GM18520 (cell line): ENCODE measurements at regions not wholly inside any gene's neighbourhood (a gene's known extent, or its start where the extent isn't known, plus 50 kb on each side); places are given as distances from the start of the nearest gene placed in this dataset.
A peak's percentile ranks its signal among the peaks of the same experiment; 100 is the strongest.
"Not testable (repeated sequence)": the region's sequence is repeated elsewhere in the genome, so short reads cannot be mapped to it uniquely, and the experiment has no call there.

ENCODE experiments used
- ATAC-seq: cut with Tn5 transposase; IDR thresholded peaks from one replicate; pipeline ENCODE4 v1.9.1; 2021; ENCODE audit not compliant: unreplicated experiment

DNA sequence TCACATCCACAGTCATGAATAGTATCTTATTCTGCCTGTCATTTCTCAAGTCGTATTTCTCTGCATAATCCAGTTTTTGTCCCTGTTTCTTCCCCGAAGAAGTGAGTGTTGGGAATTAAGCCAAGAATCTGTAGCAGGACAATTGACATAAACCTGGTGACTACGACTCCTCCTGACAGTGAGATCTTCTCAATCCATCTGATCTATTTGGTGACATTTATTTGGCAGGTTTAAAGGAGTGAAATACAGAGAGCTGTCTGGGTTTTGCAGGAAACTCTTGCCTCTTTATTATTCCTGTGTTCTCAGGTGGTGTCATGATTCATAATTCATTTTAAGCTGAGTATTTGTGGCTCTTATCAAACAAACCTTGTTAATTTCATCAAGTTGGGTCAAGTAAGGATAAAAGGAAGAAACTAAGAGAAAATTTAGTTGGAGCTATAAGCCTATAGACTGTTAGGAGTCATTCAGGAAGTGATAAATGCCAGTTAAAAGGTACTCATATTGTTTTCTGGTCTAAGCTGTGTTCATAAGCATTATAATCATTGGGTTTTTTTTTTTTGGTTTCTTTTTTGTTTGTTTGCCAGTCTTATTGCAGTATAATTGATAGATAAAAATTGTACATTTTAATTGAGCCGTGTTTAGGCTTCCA lies 95.9 kb upstream of the PCSK1 start:
- no peak for ATAC-seq

DNA sequence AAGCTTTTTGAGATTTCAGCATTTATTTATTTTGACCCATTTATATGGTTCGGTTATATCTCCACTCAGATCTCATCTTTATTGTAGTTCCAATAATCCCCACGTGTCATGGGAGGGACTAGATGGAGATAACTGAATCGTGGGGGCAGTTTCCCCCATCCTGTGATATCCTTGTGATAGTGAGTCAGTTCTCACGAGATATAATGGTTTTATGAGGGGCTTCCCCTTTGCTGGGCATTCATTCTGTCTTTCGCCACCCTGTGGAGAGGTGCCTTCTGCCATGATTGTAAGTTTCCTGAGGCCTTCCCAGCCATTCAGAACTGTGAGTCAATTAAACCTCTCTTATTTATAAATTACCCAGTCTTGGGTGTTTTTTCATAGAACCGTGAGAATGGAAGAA lies 96.5 kb upstream of the PCSK1 start:
- no peak for ATAC-seq

DNA sequence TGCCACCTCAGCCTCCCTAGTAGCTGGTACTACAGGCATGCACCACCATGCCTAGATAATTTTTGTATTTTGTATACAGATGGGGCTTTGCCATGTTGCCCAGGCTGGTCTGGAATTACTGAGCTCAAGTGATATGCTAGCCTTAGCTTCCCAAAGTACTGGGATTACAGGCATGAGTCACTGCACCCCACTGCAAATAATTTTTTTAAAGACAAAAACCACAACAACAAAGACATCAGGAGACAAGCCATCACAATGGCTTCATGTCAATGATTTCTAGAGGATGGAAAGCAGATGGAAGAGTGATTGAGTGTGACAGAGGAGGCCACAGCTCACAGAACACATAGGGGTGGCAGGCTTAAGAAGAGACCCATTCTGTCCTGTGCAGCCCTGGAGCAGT lies 97.9 kb upstream of the PCSK1 start:
- no peak for ATAC-seq

DNA sequence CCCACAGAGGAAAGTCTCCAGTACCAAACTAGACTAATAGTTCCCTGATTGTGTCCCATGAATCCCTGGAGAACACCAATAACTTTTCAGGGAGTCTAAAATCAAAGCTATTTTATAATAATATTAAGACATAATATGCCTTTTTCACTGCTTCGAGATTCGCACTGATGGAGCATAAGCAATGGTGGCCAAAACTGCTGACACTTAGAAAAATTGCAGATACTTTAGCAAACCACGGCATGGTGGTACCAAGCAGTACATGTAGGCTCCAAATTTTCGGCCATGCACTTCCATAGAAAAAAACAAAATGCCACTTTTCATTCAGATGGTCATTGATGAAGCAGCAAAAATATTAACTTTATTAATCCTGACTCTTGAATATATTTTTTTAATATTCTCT lies 100.3 kb upstream of the PCSK1 start:
- no peak for ATAC-seq

DNA sequence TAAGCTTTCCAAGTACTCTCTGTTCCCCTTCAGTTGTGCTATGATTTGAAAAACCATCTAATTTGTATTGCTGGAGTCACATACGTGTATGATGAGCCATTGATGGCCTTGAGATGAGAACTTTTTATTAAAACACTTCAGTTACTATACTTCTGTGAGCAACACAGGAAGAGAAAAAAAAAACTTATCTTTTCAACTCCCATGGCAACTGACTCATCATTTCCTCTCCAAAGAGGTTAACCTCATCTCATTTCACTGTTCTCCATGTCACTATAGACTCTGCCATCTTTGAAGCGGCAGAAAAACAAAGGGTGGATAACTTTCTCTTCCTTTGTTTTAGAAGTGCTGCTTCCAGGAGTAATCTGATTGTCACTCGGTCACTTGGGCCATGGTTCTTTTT lies 104.3 kb upstream of the PCSK1 start:
- ATAC-seq = peak; percentile 53

GRCh38 chr5:96538808-96539250 lies 105.8 kb upstream of the PCSK1 start:
- ATAC-seq = peak; percentile 47

DNA sequence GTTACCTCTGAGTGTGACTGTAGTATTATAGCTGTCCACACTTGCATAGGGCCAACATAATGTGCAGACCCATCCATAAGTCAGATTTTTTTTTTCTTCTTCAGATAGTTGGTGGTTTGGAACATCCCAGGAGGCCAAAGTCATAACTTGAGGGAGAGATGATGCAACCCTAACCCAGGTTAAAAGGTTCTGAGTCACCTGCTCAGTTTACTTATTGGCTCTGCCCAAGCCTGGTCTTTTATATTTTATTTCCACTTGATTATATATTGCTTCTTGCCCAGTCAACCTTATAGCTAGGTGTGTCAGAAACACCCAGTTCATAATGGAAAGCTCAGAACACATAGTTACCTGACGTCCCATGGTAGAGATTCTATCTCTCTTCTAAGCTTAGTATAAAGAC lies 113.1 kb upstream of the PCSK1 start:
- no peak for ATAC-seq

DNA sequence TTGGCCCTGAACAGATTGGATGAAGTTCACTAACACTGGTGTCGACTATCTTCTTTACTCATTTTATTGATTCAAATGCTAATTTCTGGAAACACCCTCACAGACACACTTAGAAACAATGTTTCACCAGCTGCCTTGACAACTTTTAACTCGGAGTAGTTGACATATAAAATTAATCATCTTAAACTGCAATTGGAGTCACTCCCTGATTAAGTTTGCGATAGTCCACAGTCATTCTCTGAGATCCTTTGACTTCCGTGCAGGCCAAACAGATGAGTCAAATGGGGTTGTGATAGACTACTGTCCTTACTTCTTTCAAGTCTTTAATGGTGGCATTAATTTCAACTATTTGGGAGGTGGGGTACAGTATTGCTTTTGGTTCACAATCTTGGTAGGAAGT lies 114.4 kb upstream of the PCSK1 start:
- no peak for ATAC-seq

- no peak for ATAC-seq
Measured at GRCh38 chr5:96548905-96549304, 113.3 kb upstream of the CAST start.

- not testable (repeated sequence) for ATAC-seq
Measured at GRCh38 chr5:96560857-96561256, 101.3 kb upstream of the CAST start.

GRCh38 chr5:96562614-96563013 lies 99.6 kb upstream of the CAST start:
- no peak for ATAC-seq

DNA sequence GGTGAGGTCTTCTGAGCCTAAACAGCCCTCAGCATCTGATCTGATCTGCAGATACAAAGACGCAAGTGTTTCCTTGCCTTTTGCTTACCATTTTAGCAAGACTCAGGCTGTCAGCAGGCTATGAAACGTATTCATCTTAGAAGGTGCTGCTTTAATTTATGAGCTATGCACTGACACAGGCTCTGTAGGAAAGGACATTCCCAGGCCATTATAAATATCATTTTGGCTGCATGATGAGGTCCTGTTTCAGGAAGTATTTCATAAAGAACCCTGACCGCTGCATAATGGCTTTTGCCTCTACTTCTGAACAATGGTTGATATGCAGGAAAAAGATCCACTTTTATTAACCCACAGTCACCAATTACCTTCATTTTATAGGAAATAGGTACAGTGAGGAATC lies 98.4 kb upstream of the CAST start:
- no peak for ATAC-seq

DNA sequence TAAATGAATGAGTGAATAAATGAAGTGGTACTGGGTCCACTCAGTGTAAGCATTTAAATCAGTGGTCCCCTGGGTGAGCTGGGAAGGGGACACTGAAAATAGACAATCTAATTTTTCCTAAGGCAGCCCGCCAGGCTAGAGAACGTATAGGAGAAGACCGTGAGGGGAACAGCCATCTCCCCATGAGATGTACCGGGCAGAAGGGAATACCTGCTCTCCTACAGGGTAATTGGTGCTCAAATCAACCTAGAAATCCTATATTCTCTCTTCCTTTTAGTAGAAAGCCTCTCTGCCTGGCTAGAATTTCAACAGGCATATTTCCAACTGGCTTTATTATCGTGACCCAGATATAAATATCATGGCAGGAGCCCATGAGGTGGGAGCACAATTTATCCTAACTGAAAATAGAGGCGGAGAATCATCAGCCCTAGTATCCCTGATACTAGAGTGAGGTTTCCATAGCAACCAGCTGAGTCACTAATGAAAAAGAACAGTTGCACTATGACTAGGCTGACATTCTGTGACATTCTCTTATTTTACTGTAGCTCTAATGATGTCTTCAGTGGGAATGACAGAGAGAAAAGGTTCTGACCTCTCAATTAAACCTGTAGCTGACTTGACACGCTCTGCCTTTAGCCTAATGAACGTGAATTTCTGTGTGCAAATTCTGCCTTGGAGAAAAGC lies 96.5 kb upstream of the CAST start:
- ATAC-seq = peak; percentile 64

DNA sequence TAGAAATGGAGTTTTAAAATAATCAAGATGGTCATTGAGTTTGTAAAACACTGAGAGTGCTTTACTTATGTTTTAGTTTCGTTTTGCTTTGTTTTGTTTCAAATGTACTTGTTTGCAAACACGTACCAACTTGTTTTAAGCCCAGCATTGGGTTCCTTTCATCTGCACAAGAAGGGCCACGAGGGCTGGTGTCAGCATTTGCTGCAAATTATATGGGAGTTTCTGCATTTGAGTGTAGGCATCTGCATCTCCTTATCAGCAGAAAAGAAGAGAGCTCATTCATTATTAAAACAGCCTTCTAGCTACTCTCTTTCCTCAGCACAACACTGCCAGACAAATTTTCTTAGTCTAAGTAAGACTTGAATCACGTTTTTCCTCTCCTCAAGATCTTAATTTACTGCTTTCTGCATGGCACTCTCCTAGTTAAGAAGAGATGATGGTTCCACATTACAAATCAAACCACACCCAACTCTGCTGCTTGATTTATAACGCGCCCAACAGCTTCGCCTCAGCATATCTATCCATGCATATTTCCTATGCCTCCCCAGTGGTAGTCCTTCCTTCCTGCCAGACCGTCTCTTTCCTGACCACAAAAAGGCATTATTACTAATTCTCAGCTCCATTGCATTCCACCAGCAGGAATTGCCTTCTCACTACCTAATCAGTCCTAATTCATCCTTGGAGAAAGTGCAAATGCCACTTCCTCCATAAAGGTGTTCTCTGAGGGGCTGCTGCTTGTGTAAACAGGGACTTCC lies 95.2 kb upstream of the CAST start:
- no peak for ATAC-seq

- no peak for ATAC-seq
Measured at GRCh38 chr5:96569332-96569731, 92.8 kb upstream of the CAST start.

DNA sequence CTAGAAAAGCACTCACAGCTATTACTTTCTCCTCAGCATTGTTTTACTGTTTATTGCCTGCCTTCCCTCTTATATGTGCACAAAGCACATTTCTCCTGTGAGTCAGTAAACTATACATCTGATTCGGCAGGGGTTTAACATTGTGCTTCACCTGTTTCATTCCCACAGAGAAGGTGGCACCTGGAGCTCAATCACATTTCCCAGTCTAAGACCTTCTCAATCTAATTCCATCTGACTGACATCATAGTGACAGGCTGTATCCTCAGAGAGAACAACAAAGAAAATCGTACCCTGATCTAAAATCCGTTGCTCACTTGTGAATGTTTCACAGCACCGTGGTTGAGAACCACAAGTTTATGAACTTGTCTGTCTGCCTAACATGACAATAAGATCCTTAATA lies 92.4 kb upstream of the CAST start:
- no peak for ATAC-seq

DNA sequence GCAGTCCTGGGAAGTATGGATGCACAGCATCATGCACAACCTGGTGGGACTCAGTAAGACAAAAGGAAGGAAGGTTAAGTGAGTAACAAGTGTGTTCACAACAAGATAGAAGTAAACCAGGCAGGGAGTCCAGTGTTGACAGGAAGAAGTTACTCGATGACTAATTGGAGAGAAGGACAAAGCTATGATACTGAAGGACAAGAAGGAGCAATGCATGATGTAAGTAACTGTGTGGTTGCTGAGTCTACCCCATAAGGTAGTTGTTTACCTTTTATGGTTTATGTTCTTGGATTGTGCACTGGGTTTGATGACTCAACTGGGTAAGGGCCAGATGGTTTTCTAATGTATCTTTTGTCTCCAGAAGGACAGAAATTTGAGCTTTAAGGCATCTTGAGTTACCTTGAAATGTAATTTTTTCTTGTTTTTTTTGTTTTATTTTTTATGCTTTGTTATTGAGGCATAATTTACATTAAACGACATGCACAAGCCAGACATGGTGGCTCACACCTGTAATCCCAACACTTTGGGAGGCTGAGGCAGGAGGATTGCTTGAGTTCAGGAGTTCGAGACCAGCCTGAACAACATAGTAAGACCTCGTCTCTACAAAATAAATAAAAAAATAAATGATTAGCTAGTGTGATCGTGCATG lies 89.2 kb upstream of the CAST start:
- ATAC-seq = no peak

DNA sequence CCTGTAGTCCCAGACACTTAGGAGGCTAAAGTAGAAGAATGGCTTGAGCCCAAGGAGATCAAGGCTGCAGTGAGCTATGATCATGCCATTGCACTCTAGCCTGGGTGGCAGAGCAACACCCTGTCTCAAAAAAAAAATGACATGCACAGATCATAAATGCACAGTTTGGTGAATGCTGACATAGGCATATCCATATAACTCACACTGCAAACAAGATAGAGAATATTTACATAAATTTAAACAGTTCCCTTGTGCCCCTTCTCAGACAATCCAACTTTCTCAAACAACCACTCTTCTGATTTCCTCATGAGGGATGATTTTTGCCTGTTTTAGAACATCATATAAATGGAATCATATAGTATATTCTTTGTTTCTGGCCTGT lies 88.7 kb upstream of the CAST start:
- no peak for ATAC-seq

DNA sequence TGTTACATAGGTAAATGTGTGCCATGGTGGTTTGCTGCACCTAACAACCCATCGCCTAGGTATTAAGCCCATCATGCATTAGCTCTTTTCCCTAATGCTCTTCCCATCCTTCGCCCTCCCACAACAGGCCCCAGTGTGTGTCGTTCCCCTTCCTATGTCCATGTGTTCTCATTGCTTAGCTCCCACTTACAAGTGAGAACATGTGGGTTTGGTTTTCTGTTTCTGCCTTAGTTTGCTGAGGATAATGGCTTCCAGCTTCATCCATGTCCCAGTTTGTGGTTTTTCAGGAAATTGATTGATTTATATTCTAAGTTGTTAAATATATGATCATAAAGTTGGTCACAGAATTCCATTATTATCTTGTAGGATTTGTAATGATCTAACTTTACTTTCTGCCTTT lies 85.3 kb upstream of the CAST start:
- ATAC-seq = no peak

- ATAC-seq = no peak
Measured at GRCh38 chr5:96577909-96578308, 84.3 kb upstream of the CAST start.

- ATAC-seq = no peak
Measured at GRCh38 chr5:96579711-96580110, 82.5 kb upstream of the CAST start.

DNA sequence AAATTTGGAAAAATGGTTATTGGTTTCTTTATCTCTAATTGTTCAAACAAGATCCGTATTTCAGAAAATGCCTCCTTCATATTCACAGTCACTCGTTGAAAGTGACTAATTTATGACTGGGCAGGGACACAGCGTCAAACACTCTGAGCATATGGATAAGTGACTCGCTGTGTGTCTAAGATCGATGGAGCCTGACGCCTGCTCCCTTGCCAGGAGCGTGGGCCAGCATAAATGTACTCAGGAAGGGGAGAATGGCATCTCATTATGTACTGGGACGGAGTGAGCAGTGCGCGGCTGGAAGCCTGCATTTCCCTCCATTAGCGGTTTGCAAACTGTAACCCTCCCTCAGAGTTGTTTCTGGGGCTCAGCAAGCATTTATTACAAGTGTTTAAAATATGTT lies 79.8 kb upstream of the CAST start:
- no peak for ATAC-seq
